ENCODE measurements at regions not wholly inside any gene's neighbourhood (a gene's known extent, or its start where the extent isn't known, plus 50 kb on each side); places are given as distances from the start of the nearest gene placed in this dataset.

DNA sequence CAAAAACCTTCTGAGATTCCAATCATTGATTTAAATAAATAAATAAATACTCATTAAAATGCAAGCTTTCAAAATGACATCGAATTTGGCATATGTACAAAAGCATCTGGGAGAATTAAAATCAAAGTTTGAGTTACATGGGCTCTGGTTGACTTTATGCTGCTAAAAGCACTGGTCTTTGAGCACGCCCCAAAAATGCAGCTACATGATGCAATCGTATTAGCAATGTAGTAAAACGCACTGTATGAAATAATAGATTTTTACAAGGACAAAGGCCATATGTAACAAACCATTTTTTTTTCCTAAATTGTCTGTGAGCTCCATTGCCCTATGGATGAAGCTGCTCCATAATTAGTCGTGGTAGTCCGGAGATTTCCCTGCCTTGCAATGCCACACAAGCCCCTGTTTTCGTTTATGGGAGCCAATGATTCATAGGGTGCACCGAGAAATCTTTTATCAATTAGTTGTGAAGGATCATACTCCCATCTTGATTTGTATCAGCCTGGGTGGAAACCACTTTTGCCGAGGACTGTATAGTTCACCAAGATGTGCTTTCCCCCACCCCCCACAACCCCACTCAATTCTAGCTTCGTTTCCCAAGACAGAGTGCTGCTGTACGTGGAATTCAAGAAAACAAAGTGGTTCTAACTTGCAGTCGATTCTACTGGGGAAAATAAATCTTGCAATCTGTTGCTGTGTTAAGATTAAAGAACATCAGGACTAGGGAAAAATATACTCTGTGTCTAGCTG lies 268.4 kb downstream of the IRS1 start:
- TF ChIP-seq, protein P1, sequence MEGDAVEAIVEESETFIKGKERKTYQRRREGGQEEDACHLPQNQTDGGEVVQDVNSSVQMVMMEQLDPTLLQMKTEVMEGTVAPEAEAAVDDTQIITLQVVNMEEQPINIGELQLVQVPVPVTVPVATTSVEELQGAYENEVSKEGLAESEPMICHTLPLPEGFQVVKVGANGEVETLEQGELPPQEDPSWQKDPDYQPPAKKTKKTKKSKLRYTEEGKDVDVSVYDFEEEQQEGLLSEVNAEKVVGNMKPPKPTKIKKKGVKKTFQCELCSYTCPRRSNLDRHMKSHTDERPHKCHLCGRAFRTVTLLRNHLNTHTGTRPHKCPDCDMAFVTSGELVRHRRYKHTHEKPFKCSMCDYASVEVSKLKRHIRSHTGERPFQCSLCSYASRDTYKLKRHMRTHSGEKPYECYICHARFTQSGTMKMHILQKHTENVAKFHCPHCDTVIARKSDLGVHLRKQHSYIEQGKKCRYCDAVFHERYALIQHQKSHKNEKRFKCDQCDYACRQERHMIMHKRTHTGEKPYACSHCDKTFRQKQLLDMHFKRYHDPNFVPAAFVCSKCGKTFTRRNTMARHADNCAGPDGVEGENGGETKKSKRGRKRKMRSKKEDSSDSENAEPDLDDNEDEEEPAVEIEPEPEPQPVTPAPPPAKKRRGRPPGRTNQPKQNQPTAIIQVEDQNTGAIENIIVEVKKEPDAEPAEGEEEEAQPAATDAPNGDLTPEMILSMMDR (IDR thresholded peaks at IDR 0.05) = no peak
- TF ChIP-seq POLR2AphosphoS5 (IDR thresholded peaks at IDR 0.05) = no peak
